Progenitor cell of endocrine pancreas (in vitro differentiated cells): ENCODE measurements at regions not wholly inside any gene's neighbourhood (a gene's known extent, or its start where the extent isn't known, plus 50 kb on each side); places are given as distances from the start of the nearest gene placed in this dataset.

Source experiments
- DNase-seq: peaks from one replicate; pipeline ENCODE4 v3.0.0; 2021; ENCODE audit warnings: low spot score; ENCODE audit not compliant: unreplicated experiment
- H3K27ac Mint-ChIP-seq: 2 replicates; pipeline ENCODE4 v1.8.0; 2021; ENCODE audit warnings: mild to moderate bottlenecking, moderate library complexity, mixed read lengths
- H3K27me3 Mint-ChIP-seq: 2 replicates; pipeline ENCODE4 v1.8.0; 2021; ENCODE audit warnings: mixed read lengths
- H3K36me3 Mint-ChIP-seq: 2 replicates; pipeline ENCODE4 v1.8.0; 2022; ENCODE audit warnings: mixed read lengths; ENCODE audit not compliant: insufficient read depth
- H3K4me1 Mint-ChIP-seq: 2 replicates; pipeline ENCODE4 v1.8.0; 2021; ENCODE audit warnings: low read depth, mixed read lengths
- H3K4me3 Mint-ChIP-seq: 2 replicates; pipeline ENCODE4 v1.8.0; 2021; ENCODE audit warnings: low read depth, mild to moderate bottlenecking, moderate library complexity, mixed read lengths
- H3K9me3 Mint-ChIP-seq: 2 replicates; pipeline ENCODE4 v1.8.0; 2021; ENCODE audit warnings: low read depth, mixed read lengths
- TF ChIP-seq, protein P1 (sequence below): fragments of 200-600 bp; sonication (generic); IDR thresholded peaks from one replicate; pipeline ENCODE4 v1.5.0; 2021; ENCODE audit warnings: antibody characterized with exemption, mild to moderate bottlenecking; ENCODE audit not compliant: unreplicated experiment

- TF ChIP-seq, protein P1, sequence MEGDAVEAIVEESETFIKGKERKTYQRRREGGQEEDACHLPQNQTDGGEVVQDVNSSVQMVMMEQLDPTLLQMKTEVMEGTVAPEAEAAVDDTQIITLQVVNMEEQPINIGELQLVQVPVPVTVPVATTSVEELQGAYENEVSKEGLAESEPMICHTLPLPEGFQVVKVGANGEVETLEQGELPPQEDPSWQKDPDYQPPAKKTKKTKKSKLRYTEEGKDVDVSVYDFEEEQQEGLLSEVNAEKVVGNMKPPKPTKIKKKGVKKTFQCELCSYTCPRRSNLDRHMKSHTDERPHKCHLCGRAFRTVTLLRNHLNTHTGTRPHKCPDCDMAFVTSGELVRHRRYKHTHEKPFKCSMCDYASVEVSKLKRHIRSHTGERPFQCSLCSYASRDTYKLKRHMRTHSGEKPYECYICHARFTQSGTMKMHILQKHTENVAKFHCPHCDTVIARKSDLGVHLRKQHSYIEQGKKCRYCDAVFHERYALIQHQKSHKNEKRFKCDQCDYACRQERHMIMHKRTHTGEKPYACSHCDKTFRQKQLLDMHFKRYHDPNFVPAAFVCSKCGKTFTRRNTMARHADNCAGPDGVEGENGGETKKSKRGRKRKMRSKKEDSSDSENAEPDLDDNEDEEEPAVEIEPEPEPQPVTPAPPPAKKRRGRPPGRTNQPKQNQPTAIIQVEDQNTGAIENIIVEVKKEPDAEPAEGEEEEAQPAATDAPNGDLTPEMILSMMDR: no peak
- H3K36me3 Mint-ChIP-seq: no peaks in the 10 kb centered on the region
- no peak for DNase-seq
- H3K27me3 Mint-ChIP-seq: peaks cover 4% of the 10 kb centered on the region
- no peaks in the 10 kb centered on the region for H3K4me1 Mint-ChIP-seq
- no peak overlapping the region for H3K27ac Mint-ChIP-seq
- no peaks in the 10 kb centered on the region for H3K9me3 Mint-ChIP-seq
- no peak overlapping the region for H3K4me3 Mint-ChIP-seq
Observed at GRCh38 chr9:88596376-88596775, 61.4 kb downstream of the NXNL2 start.

GRCh38 chr9:88604836-88605511 lies 70.0 kb downstream of the NXNL2 start:
- H3K9me3 Mint-ChIP-seq: peaks cover 4% of the 10 kb centered on the region
- H3K27ac Mint-ChIP-seq: no peak overlapping the region
- TF ChIP-seq, protein P1: no peak
- H3K4me3 Mint-ChIP-seq: no peak overlapping the region
- no peaks in the 10 kb centered on the region for H3K36me3 Mint-ChIP-seq
- H3K4me1 Mint-ChIP-seq: no peaks in the 10 kb centered on the region
- no peak for DNase-seq
- peaks cover 1% of the 10 kb centered on the region for H3K27me3 Mint-ChIP-seq

- DNase-seq: no peak
- Mint-ChIP-seq H3K27me3 (no peaks in the 10 kb centered on the region), H3K36me3 (no peaks in the 10 kb centered on the region), H3K9me3 (peaks cover 4% of the 10 kb centered on the region), H3K4me1 (no peaks in the 10 kb centered on the region), H3K4me3 (no peak overlapping the region), H3K27ac (no peak overlapping the region)
- TF ChIP-seq, protein P1: no peak
Observed at GRCh38 chr9:88605512-88606362, 70.8 kb downstream of the NXNL2 start.

GRCh38 chr9:88614359-88614758 lies 79.4 kb downstream of the NXNL2 start:
- no peaks in the 10 kb centered on the region for H3K36me3 Mint-ChIP-seq
- DNase-seq: no peak
- H3K27ac Mint-ChIP-seq: no peak overlapping the region
- H3K9me3 Mint-ChIP-seq: peaks cover 18% of the 10 kb centered on the region
- TF ChIP-seq, protein P1: no peak
- no peaks in the 10 kb centered on the region for H3K27me3 Mint-ChIP-seq
- no peak overlapping the region for H3K4me3 Mint-ChIP-seq
- no peaks in the 10 kb centered on the region for H3K4me1 Mint-ChIP-seq

- no peak for DNase-seq
- no peak overlapping the region for H3K27ac Mint-ChIP-seq
- no peaks in the 10 kb centered on the region for H3K4me1 Mint-ChIP-seq
- peaks cover 5% of the 10 kb centered on the region for H3K9me3 Mint-ChIP-seq
- no peak overlapping the region for H3K4me3 Mint-ChIP-seq
- TF ChIP-seq, protein P1: no peak
- H3K36me3 Mint-ChIP-seq: no peaks in the 10 kb centered on the region
- H3K27me3 Mint-ChIP-seq: no peaks in the 10 kb centered on the region
Observed at GRCh38 chr9:88623698-88624097, 88.7 kb downstream of the NXNL2 start.
